Left ventricle myocardium superior (tissue), 1 donor: ENCODE measurements at regions not wholly inside any gene's neighbourhood (a gene's known extent, or its start where the extent isn't known, plus 50 kb on each side); places are given as distances from the start of the nearest gene placed in this dataset.

Experiments
- ATAC-seq: fragments of 200-7000 bp; cut with Tn5 transposase; one replicate; pipeline ENCODE4 v1.9.1; 2020; ENCODE audit warnings: mild to moderate bottlenecking, moderate library complexity
- DNase-seq: peaks from one replicate; pipeline ENCODE4 v3.0.0-alpha.2; 2020
- intact Hi-C: fragments of 100-400 bp; cut with micrococcal nuclease; formaldehyde crosslinking; loops from one replicate; pipeline ENCODE4 v1.11.0; 2022
- donor health status: DM: no; HTN: yes; CAD: no; lungs with severe emphysema.

DNA sequence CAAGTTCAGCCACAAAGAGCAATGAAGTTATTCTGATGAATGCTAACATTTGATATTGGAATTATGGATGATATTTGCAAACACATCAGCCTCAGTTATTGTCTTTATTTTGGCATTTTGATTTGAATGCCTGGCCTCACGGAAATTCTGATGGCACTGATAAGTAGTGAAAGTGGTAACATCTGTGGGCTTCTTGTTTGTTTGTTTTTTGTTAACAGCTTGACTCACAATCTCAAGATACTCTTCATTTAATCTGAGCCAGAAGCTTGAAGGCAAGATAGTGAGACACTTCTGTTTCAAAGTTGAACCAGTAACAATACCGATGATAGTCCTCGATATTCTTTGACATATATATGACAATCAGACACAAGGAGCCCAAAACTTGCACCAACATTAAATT lies 182.9 kb upstream of the NFIA start:
- intact Hi-C loops, result no loop called here
- DNase-seq, result no peak
- no peak for ATAC-seq

DNA sequence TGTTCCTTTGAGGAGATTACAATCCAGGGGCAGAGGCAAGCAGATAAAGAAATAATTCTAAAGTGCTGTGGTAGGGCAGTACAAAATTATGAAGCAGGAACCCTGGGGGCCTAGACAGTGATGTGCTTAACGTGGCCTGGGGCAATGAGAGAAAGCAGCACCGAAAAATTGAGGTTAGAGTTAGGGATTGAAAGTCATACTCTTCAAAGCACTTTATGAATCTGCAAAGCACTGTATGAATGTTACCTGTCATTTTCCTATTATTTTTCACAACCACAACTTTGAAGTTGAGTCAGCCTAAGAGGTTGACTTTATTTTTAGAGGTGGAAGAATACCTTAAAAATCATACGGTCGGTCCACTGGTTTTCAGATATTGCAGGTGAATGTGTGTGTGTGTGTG lies 183.4 kb upstream of the NFIA start:
- ATAC-seq, result no peak
- intact Hi-C loops, result no loop called here

DNA sequence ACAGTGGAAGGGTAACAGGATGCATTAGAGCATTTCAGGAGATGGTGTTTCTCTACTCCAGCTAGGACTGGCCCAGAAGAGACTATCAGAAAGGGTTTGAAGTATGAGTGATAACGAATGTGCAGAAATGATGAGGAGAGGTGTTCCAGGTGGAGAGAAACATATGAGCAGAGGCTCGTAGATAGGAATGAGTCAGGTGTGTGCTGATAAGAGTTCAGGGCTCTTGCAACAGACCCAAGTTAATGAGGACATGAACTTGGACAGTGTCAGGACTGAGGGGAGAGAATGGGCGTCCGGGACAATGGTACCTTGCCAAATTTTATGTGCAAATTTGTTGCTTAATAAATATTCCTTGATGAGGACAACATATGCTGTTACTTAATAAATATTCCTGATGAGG lies 183.9 kb upstream of the NFIA start:
- intact Hi-C loops, result no loop called here
- DNase-seq, result no peak
- peak; percentile 3 for ATAC-seq

More for the DNA sequence above, 183.4 kb upstream of the NFIA start:
- no peak for DNase-seq

DNA sequence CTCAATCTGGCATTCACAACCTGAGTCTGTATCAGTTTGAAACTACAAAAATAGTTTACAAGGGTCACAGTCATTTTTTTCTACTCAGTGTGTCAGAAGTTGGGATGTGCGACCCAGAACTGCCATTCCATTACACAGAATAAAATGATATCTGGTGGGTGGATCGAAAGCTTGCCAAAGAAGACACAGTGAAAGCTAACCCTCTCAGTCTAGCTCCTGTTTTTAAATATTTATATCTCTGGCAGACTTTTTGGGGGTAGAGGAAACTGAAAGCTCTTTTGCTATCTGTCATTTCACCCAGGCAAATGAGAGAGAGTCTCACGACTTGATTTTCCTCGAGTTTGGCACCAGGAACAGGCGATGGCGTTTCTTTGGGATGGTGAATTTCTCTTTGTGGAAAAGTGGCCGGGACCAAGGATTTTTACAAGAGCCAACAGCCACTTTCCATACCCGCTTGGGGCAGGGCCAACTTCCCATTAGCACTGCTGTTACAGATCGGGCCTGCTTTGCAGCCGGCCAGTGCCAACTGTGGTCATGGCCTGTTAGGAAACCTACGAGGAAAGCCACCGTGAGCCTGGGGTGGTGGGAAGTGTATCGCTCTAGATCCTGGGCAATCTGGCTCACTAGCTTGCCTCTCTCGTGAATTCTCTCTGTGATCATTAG lies 185.5 kb upstream of the NFIA start:
- intact Hi-C loops, result no loop called here
- peak; percentile 47 for ATAC-seq
- peak; percentile 61 for DNase-seq

DNA sequence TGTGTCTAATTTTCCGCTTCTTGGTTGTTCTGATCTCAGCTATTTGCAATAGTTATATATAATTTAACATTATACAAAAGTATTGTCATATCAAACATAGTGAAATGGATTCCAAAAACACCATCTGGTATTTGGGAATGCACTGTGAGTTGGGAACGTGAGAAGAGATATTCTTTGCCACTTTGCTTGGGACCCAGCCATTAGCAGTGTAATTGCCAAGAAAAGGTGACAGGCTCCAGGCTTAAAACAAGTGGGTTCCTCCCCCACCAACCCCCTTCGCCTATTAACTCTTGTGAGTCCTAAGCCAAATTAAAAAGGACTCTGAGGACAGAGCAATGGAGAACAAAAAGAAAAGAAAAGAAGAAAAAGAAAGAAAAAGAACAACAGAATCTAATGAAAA lies 186.7 kb upstream of the NFIA start:
- DNase-seq, result no peak

DNA sequence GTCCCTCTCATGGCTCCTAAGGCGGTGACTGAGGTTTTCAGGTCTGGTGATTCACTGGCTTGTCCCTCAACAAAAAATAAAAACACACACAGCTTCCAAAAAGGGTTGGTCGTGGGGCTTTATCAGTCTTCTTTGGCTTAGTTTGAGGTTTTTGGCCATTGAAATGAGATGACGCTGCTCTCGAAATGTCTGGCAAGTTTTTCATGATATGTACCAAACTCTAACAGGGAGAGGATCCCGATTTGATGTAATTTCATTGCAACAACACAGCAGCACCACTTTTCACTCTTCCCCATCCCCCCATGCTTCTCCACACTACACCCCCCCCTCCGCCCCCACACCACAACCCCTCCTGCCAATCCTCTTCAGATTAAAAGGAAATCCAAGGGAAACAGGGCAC lies 187.1 kb upstream of the NFIA start:
- no peak for DNase-seq
- peak; percentile 52 for ATAC-seq
- intact Hi-C loops, result no loop called here

More for the DNA sequence above, 186.7 kb upstream of the NFIA start:
- intact Hi-C loops, result no loop called here
- peak; percentile 83 for ATAC-seq

DNA sequence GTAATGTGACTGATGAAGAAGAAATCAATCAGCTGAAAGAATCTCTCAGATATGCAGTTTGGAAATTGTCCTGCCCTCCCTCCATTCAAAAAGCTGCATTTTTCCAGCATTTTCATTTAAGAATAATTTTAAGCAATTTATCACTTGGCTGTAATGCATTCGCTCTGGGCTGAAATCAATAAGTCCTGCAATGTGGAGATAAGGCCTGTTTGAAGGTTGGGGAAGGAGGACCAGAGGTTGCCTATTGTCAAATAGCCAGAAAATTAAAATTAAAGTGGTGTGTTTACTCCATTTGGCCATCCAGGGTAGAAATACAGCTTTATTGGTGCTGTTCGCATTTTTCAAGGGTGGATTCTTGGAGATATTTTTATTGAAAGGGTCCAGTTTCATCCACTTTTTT lies 187.6 kb upstream of the NFIA start:
- ATAC-seq (no peak), DNase-seq (no peak)
- intact Hi-C loops, result no loop called here

DNA sequence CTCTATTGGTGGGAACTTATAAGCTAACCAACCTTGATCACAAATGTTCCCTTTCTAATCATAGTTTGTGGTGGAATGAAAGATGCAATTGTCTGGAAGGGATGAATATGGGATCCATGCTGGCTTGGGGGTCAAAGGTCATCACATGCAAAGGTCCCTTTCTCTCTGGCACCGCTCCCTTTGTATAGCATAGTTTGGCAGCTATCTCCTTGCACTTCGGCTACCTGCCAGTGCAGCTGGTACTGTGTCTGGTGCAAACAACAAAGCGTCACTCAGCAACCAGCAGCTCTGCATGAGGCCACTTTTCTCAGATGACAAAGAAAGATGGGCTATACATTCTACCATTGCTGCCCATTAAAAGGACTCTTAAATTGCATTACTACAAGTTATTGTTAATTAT lies 188.2 kb upstream of the NFIA start:
- peak; percentile 22 for ATAC-seq
- intact Hi-C loops, result no loop called here

DNA sequence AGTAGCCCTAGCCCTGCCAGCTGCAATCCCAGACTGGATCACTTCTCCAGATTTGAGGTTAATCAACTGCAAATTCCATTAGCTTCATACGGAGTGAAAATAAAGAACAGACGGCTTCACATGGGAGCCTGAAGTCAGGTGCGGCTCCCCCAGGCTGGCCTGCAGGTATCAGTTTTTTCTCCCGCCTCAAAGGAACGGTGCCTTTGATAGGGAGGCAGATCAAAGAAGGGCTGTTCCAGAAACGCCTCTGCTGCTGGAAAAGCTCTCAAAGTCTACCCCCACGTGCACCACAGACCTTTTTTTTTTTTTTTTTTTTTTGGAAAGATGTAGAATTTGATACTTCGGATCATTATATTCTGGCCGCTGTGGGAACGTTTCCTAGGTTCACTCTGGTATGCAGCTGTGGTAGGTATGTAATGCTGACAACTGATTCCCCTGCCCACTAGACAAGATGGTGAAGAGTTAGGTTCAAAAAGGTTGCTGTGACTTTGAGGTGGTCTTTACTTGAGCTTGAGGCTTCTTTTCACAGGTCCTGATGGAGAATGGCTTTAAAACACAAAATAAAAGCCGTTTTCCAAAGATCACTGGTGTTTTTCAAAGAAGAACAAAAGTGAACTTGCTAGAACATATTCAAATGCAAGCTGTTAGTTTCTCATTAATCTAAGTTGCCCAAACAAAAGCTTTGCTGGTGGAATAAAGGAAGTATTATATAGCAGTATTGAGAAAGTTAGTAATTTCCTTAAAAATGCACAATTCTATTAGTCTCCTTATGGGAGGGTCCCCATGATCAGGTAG lies 189.0 kb upstream of the NFIA start:
- no peak for ATAC-seq
- intact Hi-C loops, result no loop called here
- no peak for DNase-seq

More for the DNA sequence above, 188.2 kb upstream of the NFIA start:
- DNase-seq, result peak; percentile 48

DNA sequence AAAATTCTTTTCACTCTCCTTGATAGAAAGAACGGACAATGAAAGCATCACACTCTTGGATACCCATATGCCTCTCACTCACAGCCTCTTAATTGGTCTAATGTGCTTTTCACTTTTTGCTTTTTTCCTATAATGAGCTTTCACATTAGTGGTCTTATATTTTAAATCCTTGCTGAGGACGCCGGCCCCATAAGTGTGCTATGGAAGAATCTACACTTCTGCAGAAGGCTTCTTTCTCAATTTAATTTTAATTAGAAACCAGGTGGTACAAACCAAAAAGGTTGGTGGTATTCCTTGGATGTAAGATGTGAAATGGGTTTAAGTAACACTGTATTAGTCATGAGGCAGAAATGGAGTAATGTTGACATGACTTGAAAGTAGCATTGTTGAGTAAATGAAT lies 190.6 kb upstream of the NFIA start:
- ATAC-seq (no peak), DNase-seq (no peak)
- intact Hi-C loops, result no loop called here

DNA sequence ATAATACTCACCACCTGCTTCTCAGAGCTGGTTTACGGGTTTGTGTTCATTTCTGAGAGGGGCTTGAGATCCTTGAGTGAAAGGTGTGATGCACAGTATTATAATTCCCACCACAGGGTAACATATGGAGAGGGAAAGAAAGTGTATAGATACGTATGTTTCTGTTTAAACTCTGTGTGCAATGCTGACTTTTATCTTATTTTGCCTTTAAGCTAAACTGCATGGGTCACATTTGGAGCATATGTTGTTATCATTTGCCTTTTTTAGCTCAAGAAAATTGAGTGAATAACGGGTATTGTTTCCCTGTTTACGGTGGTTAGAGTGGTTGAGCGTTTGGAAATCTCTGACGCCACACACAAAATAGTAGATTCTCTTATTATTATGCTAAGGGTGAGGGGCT lies 191.1 kb upstream of the NFIA start:
- ATAC-seq (no peak), DNase-seq (no peak)
- intact Hi-C loops, result no loop called here

DNA sequence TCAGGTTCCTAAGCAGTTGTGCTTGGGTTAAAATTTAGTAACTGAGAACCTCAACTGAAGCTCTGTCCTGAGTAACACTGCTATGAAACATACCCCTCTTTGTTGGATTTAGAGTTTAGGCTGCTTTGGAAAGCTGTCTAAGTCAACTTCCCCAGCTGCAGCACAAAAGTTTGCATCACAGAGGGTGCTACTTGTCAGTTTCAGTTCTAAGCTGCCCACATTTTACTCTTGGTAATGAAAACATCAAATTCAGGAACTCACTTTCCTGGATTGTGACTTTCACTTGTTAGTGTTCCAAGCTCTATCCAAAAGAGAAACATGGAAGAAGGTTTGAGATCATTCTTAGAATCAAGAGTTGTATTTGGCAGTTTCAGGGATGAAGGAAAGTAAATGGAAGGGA lies 191.7 kb upstream of the NFIA start:
- ATAC-seq (no peak), DNase-seq (no peak)
- intact Hi-C loops, result no loop called here

DNA sequence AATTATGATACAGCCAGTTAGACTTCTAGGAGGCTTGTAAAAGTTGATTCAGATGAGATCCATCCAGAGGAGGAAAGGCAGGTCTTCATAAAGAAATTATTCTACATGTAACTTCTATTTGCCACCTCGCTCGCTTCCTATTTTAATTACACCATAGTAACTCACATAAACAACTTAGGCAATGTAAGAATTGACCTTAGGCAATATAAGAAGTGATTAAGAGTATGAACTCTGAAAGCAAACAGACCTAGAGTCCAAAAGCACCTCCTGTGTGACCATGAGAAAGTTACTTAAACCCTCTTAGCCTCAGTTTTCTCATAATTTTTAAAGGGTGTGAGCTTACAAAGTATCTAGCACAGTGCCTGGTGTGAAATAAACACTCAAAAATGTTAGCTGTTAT lies 192.7 kb upstream of the NFIA start:
- ATAC-seq, result no peak
- DNase-seq, result no peak
- intact Hi-C loops, result no loop called here

DNA sequence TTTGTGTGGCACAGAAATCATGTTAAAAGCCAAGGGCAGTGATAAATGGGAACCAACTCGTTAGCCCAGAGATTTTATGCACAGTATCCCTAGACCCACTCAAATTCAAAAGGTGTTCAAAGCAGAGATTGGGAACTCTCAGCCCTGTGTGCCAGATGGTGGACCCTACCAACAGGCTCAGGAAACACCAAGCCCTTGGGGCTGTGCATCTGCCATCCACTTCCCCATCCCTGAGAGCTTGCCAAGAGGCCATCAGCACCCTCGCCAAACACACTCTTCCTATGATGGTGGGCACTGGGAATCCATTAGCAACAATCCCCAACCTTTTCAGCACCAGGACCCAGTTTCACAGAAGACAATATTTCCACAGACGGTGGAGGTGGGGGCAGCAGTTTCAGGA lies 194.2 kb upstream of the NFIA start:
- DNase-seq, result no peak
- intact Hi-C loops, result no loop called here
- ATAC-seq, result no peak

DNA sequence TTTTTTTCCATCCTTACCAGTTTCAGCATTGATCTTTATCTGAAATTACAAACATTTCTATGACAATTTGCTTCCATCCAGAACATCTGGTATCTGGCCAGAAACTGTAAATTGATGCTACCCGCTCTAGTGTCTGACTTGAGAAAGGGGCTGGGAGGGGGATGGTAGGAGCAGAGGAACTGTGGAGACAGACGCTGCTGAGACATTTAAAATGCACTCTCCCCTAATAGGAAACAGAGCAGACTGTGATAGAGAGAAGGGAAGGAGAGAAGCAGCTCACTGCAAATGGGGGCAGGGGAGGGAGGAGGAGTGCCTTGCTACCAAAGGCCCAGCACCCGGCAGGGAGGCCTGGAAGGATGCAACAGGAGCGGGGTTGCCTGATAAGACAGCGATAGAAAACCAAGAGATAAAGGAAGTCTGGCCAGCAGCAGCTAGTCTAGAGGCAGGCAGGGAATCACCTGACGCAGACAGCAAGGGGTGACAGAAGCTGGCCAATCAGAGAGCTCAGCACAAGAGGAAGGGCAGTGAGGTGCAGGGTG lies 195.5 kb upstream of the NFIA start:
- intact Hi-C loops, result no loop called here
- ATAC-seq, result peak; percentile 21
- no peak for DNase-seq

DNA sequence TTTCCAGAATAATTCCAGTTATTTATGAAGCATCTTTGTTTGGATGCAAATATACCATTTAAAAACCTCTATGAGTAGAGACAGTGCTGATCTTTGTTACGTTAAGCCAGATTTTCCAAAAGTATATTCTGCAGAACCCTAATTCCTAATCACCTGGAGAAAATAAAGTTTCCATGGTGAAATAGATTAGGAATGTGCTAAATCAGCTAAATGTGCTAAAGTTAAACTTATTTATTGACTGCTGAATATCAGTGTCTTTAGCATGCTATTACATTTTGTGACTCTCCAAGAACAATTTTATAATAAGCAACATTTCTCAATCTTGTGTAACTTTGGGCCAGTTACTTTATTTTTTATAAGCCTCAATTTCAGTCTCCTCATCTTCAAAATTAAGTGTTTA lies 196.3 kb upstream of the NFIA start:
- intact Hi-C loops, result no loop called here
- no peak for DNase-seq
- ATAC-seq, result no peak

DNA sequence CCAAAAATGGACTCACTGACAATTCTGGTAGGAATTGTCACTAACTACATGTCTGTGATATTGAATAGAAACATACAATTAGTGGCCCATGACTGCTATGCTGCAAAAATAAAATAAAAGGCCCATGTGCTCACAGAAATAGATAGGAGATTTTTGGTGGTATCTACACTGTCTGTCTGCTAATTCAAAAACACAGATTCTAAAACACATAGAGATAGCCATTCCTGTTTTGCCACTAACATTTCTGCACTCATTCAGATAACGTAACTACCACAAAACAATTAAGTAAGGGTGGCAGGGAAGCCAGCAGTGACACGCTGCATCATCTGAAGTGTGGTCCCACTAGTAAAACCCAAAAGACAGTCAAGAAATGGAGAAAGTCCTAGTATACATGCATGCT lies 202.2 kb upstream of the NFIA start:
- ATAC-seq (no peak), DNase-seq (no peak)
- intact Hi-C loops, result no loop called here

DNA sequence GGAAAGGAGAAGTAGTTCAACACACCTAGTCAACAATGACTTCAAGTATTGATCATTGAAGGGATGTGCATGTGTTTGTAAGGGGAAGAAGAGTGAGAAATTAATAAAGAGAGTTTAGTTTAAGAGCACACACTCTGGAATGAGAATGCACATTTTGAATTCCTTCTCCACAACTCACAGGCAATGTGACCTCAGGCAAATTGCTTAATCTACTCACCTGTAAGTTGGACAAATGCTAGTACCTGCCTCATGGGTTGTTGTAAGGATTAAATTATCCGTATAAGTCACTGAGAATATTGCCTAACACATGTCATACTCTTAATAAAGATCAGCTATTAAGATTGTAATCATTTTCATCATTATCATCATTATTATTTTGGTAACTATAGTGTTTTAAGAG lies 204.0 kb upstream of the NFIA start:
- no peak for DNase-seq
- intact Hi-C loops, result no loop called here
- ATAC-seq, result no peak

DNA sequence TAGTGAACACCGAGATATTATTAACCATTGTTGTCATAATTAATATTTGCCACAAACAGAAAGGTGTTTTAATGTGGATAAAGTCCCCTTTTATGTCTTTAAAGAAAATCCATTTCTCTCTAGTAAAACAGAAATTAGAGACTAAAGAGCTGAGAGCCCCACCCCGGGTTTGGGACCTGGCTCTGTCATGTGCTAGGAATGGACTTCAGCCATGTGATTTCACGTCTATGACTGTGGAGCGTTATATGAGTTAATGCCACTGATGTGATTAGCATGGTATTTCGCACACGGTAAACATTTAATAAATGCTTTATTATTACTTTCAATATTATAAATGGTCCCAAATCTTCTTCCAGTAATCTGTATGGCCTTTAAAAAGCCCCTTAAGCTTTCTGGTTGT lies 205.0 kb upstream of the NFIA start:
- DNase-seq (no peak), ATAC-seq (no peak)
- intact Hi-C loops, result no loop called here

DNA sequence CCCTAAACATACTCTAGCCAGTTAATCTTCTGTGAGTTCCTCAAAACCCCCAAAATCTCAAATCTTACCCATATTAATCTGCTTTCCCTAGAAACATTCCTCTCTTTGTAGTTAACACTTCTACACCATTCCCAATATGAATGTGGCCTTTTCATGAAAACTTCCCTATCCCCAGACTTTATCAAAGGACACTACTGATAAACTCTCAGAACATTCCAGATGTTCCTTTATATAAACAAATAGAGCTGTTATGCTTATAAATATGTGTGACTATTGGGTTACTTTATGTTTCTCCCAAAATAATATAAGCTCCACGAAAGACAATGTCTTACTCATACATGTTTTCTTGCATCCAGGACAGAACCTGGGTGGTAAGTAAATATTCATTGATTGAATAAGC lies 205.4 kb upstream of the NFIA start:
- ATAC-seq, result no peak
- intact Hi-C loops, result no loop called here
- DNase-seq, result no peak

DNA sequence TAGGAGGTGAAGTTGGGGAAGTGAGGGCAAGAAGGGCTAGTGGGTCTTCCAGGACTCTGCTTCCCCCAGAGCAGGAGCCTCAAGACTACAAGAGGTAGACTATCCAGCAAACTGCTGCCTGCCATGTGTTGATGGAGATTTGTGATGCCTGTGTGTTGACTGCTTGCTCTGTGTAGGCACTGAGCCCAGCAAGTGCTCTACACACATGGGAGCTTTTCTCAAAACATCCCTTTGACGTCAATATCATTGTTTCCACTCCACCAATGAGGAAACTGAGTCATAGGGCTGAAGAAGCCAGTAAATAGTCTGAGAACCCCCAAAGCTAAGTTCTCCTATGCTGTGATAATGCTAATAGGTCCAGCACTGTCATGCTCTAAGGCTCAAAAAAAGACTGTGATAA lies 207.2 kb upstream of the NFIA start:
- ATAC-seq, result no peak
- DNase-seq, result no peak
- intact Hi-C loops, result no loop called here
